HG03066 (cell line): ENCODE measurements at regions not wholly inside any gene's neighbourhood (a gene's known extent, or its start where the extent isn't known, plus 50 kb on each side); places are given as distances from the start of the nearest gene placed in this dataset.
"Not testable (repeated sequence)": the region's sequence is repeated elsewhere in the genome, so short reads cannot be mapped to it uniquely, and the experiment has no call there.

Experiments
- ATAC-seq: cut with Tn5 transposase; IDR thresholded peaks from one replicate; pipeline ENCODE4 v1.9.1; 2021; ENCODE audit warnings: low read depth; ENCODE audit not compliant: unreplicated experiment

GRCh38 chr21:6126976-6127732 lies 4394.2 kb upstream of the TPTE start:
- not testable (repeated sequence) for ATAC-seq

GRCh38 chr21:6130734-6131133 lies 4390.6 kb upstream of the TPTE start:
- not testable (repeated sequence) for ATAC-seq

GRCh38 chr21:6133373-6133772 lies 4388.0 kb upstream of the TPTE start:
- ATAC-seq = not testable (repeated sequence)

DNA sequence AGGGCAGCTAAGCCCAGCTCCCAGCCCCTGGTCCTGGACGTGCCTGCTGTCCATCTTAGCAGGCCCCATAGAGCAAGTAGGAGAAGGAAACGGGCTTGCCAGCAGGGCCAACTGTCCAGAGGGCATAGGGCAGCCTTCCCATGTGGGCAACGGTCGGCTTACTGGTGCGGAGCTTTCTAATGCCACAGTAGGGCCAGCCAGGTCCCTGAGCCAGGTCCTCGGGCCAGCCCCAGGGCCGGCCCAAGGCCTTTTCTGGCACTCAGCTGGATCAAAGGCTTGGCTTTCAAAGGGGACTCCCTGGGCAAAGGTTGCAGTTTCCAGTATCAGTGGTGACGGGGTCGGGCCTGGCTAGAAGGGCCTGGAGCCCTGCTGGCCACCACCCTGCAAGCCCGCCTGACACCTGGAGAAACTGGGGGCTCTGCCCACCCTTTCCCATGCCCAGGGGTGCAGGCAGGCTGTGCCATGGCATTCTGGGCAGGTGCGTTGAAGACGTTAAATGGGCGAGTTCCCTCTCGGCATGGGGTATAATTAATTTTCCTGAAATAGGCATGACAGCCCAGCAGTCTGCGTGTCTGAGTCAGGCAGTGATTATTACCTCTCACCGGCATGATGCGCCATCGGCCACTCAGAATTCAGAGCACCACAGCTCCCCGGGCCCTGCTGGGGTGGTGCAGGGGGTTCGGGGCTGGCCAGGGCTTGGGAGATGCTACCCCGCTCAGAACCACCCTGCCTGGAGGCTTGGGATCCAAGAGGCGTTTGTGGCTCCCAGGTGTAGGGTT lies 4387.3 kb upstream of the TPTE start:
- not testable (repeated sequence) for ATAC-seq

GRCh38 chr21:6136732-6137131 lies 4384.7 kb upstream of the TPTE start:
- ATAC-seq = not testable (repeated sequence)

- ATAC-seq = not testable (repeated sequence)
These were observed 4382.9 kb upstream of the TPTE start for GRCh38 chr21:6138244-6139136.

- not testable (repeated sequence) for ATAC-seq
These were observed 4382.1 kb upstream of the TPTE start for GRCh38 chr21:6139331-6139730.

DNA sequence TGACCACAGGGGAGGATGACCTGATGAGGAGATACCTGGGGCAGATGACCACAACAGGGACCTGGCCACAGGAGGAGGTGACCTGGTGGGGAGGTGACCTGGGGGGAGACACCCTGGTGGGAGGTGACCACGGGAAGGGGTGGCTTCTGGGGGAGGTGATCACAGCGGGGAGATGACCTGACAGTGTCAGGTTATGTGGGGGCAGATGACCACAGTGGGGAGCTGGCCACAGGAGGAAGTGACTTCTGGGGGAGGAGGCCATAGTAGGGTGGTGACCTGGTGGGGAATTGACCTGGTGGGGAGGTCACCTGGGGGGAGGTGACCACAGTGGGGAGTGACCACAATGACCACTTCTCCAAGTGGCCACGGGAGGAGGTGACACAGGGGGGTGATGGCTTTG lies 4381.5 kb upstream of the TPTE start:
- ATAC-seq = not testable (repeated sequence)

DNA sequence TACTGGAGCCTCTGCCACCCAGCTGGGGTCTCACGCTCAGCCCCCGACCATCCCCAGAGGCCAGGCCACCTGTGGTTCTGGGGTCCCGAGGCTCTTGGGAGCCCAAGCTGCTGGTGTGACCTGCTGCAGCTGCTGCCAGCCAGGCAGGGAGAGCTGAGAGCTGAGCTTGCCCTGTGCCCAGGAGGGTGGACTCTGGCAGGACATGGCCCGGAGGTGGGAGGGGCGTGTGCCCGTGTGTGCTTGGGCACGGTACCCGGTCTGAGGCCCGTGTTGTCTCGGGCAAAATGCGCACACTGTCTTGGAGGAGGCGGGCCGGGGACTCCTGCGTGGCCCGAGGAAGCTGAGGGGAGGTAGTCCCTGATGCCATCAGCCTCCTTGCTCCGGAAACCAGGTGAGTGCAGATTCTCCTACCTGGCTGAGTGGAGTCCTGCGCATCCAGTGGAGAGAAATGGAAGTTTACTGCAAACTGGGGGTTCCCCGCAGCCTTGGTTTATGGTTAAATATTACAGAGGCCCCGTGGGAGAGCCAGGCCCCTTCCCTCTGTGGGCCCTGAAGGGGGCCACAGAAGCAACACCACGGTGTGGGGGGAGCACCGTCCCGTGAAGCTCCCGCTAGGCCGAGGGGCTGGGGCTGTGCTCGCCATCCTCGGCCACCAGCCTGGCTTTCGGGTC lies 4380.8 kb upstream of the TPTE start:
- not testable (repeated sequence) for ATAC-seq

DNA sequence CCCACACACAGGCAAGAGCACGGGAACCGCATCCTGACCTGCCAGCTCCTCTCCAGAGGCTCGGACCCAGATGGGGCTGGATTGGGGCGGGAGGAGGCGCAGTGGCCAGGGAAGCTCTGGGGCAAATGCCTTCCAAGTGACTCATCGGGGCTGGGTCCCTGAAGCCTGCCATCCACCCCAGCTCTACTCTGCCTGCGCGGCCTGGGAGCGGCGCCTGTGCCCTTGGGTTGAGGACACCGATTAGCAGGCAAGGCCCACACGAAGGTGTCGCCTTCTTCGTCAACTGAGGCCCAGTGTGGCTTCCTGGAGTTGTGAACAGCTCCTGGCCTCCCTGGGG lies 4380.3 kb upstream of the TPTE start:
- ATAC-seq = not testable (repeated sequence)

DNA sequence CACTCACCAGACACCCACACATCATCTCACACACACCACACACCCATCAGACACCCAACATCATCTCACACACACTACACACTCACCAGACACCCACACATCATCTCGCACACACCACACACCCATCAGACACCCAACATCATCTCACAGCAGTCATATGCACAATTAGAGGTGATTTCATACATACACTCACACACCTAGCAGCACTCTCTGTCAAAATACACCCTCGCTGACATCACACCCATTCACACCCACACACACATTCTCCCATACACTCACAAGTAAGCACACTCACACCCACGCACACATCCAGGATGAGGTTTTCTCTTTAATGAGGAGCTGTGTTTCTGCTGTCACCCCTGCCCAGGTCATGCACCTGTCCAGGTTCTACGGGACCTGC lies 4368.2 kb upstream of the TPTE start:
- ATAC-seq = not testable (repeated sequence)

- not testable (repeated sequence) for ATAC-seq
These were observed 4366.7 kb upstream of the TPTE start for GRCh38 chr21:6154524-6155320.

GRCh38 chr21:6156712-6157389 lies 4364.5 kb upstream of the TPTE start:
- ATAC-seq = not testable (repeated sequence)

GRCh38 chr21:6157515-6157914 lies 4363.9 kb upstream of the TPTE start:
- ATAC-seq = not testable (repeated sequence)

DNA sequence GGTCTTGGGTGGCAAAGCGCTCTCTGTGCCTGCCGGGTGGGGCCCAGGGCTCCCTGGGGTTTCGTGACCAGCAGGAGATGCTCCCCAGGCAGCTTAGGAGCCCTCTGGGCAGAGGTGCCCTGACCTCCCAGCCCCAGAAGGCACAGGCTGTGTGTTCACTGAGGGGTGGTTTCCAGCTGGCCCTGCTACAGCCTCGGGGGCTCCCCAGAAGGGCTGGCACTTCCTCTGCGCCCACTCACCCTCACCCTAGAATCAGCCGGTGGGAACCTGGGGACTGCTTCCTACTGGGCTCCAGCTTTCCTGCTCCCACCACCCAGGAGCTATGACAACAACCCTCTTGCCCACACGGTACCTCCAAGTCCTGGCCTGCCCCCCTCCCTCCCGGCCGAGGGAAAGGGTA lies 4363.2 kb upstream of the TPTE start:
- not testable (repeated sequence) for ATAC-seq
